Esophagus muscularis mucosa (tissue), 4 donors: ENCODE measurements at regions not wholly inside any gene's neighbourhood (a gene's known extent, or its start where the extent isn't known, plus 50 kb on each side); places are given as distances from the start of the nearest gene placed in this dataset.
"Not testable (repeated sequence)": the region's sequence is repeated elsewhere in the genome, so short reads cannot be mapped to it uniquely, and the experiment has no call there.

Experiments
- DNase-seq: peaks from one replicate; pipeline ENCODE4 v3.0.0-alpha.2; 2017; ENCODE audit errors: extremely low spot score
- H3K27ac ChIP-seq, 4 donors: fragments of 200-600 bp; sonication (generic); replicated peaks in 1 of 4; 1 replicate in 3 of 4; 2 replicates in 1 of 4; pipeline ENCODE4 v1.5.1; 2016 to 2019; ENCODE audit warnings: mild to moderate bottlenecking in 1 of 4
- H3K27me3 ChIP-seq, 4 donors: fragments of 200-600 bp; sonication (generic); one replicate each; pipeline versions ENCODE4 v1.5.1 to v1.6.0; 2016 to 2019
- H3K36me3 ChIP-seq, 4 donors: fragments of 200-600 bp; sonication (generic); one replicate each; pipeline ENCODE4 v1.5.1; 2016 to 2019
- H3K4me1 ChIP-seq, 4 donors: fragments of 200-600 bp; sonication (generic); one replicate each; pipeline ENCODE4 v1.5.1; 2016 to 2019
- H3K4me3 ChIP-seq, 4 donors: fragments of 200-600 bp; sonication (generic); 1 replicate in 2 of 4; 2 replicates in 2 of 4; pipeline ENCODE4 v1.5.1; 2016 to 2019; ENCODE audit warnings: mild to moderate bottlenecking in 4 of 4, moderate library complexity in 1 of 4
- H3K9me3 ChIP-seq, 4 donors: fragments of 200-600 bp; sonication (generic); 1 replicate in 3 of 4; 2 replicates in 1 of 4; pipeline ENCODE4 v1.5.1; 2016 to 2019
- CTCF ChIP-seq, 3 experiments: fragments of 200-600 bp in 2 of 3; fragments of 450-650 bp in 1 of 3; sonication (generic) in 2 of 3; IDR thresholded peaks; one replicate each; pipeline ENCODE4 v1.5.1; 2017 to 2019; ENCODE audit warnings: antibody characterized with exemption in 3 of 3, mild to moderate bottlenecking in 2 of 3, moderate library complexity in 1 of 3
- EP300 ChIP-seq: sonication (generic); formaldehyde crosslinking; IDR thresholded peaks from one replicate; pipeline ENCODE4 v1.6.1; 2017; ENCODE audit warnings: antibody characterized with exemption
- POLR2A ChIP-seq: fragments of 450-650 bp; IDR thresholded peaks from one replicate; pipeline ENCODE4 v1.6.1; 2017; ENCODE audit warnings: antibody characterized with exemption, moderate library complexity, mild to moderate bottlenecking, low read depth
- POLR2AphosphoS5 ChIP-seq, 2 donors: sonication (generic); formaldehyde crosslinking; IDR thresholded peaks; one replicate each; pipeline ENCODE4 v1.6.1; 2017; ENCODE audit warnings: antibody characterized with exemption in 2 of 2
- WGBS: methylation state at CpG from one replicate; pipeline ENCODE4 v1.1.5; 2018; 5-methylcytosine and 5-hydroxymethylcytosine counted together
- intact Hi-C: fragments of 100-400 bp; cut with DNase I; formaldehyde crosslinking; loops from one replicate; pipeline ENCODE4 v1.15.1; 2023

GRCh38 chr17:27949304-27949703, 56.1 kb upstream of the LYRM9 start:
- DNase-seq, result no peak
- Histone ChIP-seq H3K36me3 (no peaks in the 10 kb centered on the region), H3K4me3 (no peak overlapping the region), H3K9me3 (no peaks in the 10 kb centered on the region), H3K4me1 (no peaks in the 10 kb centered on the region), H3K27ac (no peak overlapping the region), H3K27me3 (peaks cover 0 to 14% (median 0%) of the 10 kb centered on the region in 4 donors)
- TF ChIP-seq POLR2AphosphoS5 (IDR thresholded peaks at IDR 0.05) (no peak), CTCF (IDR thresholded peaks at IDR 0.05) (no peak), POLR2A (no peak), EP300 (no peak)
- intact Hi-C loops, result no loop called here
- WGBS, result 81% methylated on average over 3 of the region's 3 CpGs

- intact Hi-C loops, H3K4me3 ChIP-seq, H3K9me3 ChIP-seq, H3K36me3 ChIP-seq, H3K27ac ChIP-seq, DNase-seq, H3K4me1 ChIP-seq: not testable (repeated sequence)
- peaks cover 0 to 19% (median 0%) of the 10 kb centered on the region in 4 donors for H3K27me3 ChIP-seq
- WGBS, result over 99% methylated on average over 7 of the region's 7 CpGs
These were observed 57.1 kb upstream of the LYRM9 start for GRCh38 chr17:27950225-27950624.

GRCh38 chr17:27950995-27951394, 57.8 kb upstream of the LYRM9 start:
- intact Hi-C loops, result no loop called here
- Histone ChIP-seq H3K4me3 (no peak overlapping the region), H3K27ac (no peak overlapping the region), H3K36me3 (no peaks in the 10 kb centered on the region), H3K27me3 (peaks cover 0 to 21% (median 0%) of the 10 kb centered on the region in 4 donors), H3K9me3 (no peaks in the 10 kb centered on the region), H3K4me1 (no peaks in the 10 kb centered on the region)
- TF ChIP-seq EP300, result no peak
- no peak for TF ChIP-seq CTCF (IDR thresholded peaks at IDR 0.05)
- no peak for TF ChIP-seq POLR2AphosphoS5 (IDR thresholded peaks at IDR 0.05)
- TF ChIP-seq POLR2A, result no peak
- no peak for DNase-seq
- 63% methylated on average over 5 of the region's 5 CpGs for WGBS

DNA sequence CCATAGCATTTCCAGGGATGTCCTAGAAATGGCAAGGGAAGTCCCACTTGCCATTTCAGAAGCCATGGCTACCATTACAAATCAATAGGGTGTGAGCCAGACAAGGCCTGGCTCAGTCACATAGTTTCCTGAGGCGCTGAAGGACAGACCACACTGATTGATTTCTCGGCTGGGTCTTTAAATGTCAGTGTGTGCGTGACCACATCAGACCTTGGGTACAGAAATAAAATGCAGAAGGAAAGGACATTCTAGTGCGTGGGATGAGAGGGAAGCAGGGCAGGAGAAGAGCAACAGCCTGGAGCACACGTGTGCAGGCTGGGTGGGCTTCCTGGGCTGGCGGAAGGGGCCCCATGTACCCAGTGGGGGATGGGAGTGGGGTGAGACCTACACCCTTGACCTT, 58.7 kb upstream of the LYRM9 start:
- 75% methylated on average over 6 of the region's 6 CpGs for WGBS
- no peak for DNase-seq
- H3K27me3 ChIP-seq, result peaks cover 0 to 25% (median 0%) of the 10 kb centered on the region in 4 donors
- H3K36me3 ChIP-seq, result no peaks in the 10 kb centered on the region
- no peak overlapping the region for H3K4me3 ChIP-seq
- H3K9me3 ChIP-seq, result no peaks in the 10 kb centered on the region
- H3K4me1 ChIP-seq, result no peaks in the 10 kb centered on the region
- no peak for TF ChIP-seq EP300
- no peak for TF ChIP-seq POLR2A
- TF ChIP-seq POLR2AphosphoS5 (IDR thresholded peaks at IDR 0.05), result no peak
- no peak for TF ChIP-seq CTCF (IDR thresholded peaks at IDR 0.05)
- no peak overlapping the region for H3K27ac ChIP-seq
- intact Hi-C loops, result no loop called here

DNA sequence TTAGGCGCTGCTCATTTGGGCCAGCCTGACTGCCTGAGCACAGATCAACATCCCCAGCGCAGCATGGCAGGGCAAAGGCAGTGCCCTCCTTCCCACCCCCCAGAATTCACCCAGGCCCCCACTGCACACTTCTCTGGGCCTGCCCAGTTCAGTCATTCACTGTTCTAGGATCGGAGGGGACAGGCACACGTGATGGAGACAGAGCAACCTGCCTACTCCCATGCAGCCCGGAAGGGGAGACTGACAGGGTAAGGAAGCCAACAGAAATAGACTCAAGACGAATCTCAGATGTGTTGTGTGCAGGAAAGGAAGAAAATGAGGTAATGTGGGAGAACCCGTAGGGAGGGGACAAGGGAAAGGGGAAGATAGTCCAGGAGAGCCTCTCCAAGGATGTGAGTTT, 59.2 kb upstream of the LYRM9 start:
- Histone ChIP-seq H3K4me3 (no peak overlapping the region), H3K36me3 (no peaks in the 10 kb centered on the region), H3K27ac (no peak overlapping the region), H3K4me1 (no peaks in the 10 kb centered on the region), H3K9me3 (no peaks in the 10 kb centered on the region), H3K27me3 (peaks cover 0 to 25% (median 0%) of the 10 kb centered on the region in 4 donors)
- DNase-seq, result no peak
- intact Hi-C loops, result no loop called here
- 57% methylated on average over 7 of the region's 7 CpGs for WGBS
- TF ChIP-seq POLR2A (no peak), POLR2AphosphoS5 (IDR thresholded peaks at IDR 0.05) (no peak), EP300 (no peak), CTCF (IDR thresholded peaks at IDR 0.05) (no peak)
